Prostate gland (tissue), 2 donors: ENCODE measurements at regions not wholly inside any gene's neighbourhood (a gene's known extent, or its start where the extent isn't known, plus 50 kb on each side); places are given as distances from the start of the nearest gene placed in this dataset.

Experiments
- DNase-seq: peaks from one replicate; pipeline ENCODE4 v3.0.0-alpha.2; 2019; ENCODE audit warnings: low spot score
- H3K27ac ChIP-seq, 2 donors: fragments of 200-600 bp; sonication (generic); 2 replicates each; pipeline ENCODE4 v1.5.1; 2017 to 2019
- H3K27me3 ChIP-seq: fragments of 200-600 bp; sonication (generic); replicated peaks from 2 replicates; pipeline ENCODE4 v1.5.1; 2019; ENCODE audit not compliant: insufficient read depth
- H3K36me3 ChIP-seq, 2 donors: fragments of 200-600 bp; sonication (generic); 1 replicate in 1 of 2; 2 replicates in 1 of 2; pipeline versions ENCODE4 v1.5.1 to v1.8.1; 2017 to 2019
- H3K4me1 ChIP-seq: fragments of 200-600 bp; sonication (generic); replicated peaks from 2 replicates; pipeline ENCODE4 v1.5.1; 2019
- H3K4me3 ChIP-seq, 2 donors: fragments of 200-600 bp; sonication (generic); 2 replicates each; pipeline ENCODE4 v1.5.1; 2017 to 2019
- H3K9me3 ChIP-seq: fragments of 200-600 bp; sonication (generic); 2 replicates; pipeline ENCODE4 v1.5.1; 2017
- POLR2A ChIP-seq: fragments of 450-650 bp; IDR thresholded peaks from one replicate; pipeline ENCODE4 v1.6.1; 2016; ENCODE audit warnings: antibody characterized with exemption, mild to moderate bottlenecking
- POLR2AphosphoS5 ChIP-seq: sonication (generic); formaldehyde crosslinking; IDR thresholded peaks from one replicate; pipeline ENCODE4 v1.6.1; 2017; ENCODE audit warnings: antibody characterized with exemption
- WGBS: methylation state at CpG from one replicate; pipeline ENCODE4 v1.1.5; 2018; 5-methylcytosine and 5-hydroxymethylcytosine counted together
- intact Hi-C: fragments of 100-400 bp; cut with DNase I; formaldehyde crosslinking; loops from one replicate; pipeline ENCODE4 v1.14.2; 2022
- TF ChIP-seq, protein P1 (sequence below), 4 experiments: fragments of 200-600 bp in 2 of 4; fragments of 450-650 bp in 2 of 4; sonication (generic) in 2 of 4; IDR thresholded peaks; 1 replicate in 3 of 4; 2 replicates in 1 of 4; pipeline ENCODE4 v1.5.1; 2016 to 2019; ENCODE audit warnings: antibody characterized with exemption in 4 of 4, mild to moderate bottlenecking in 2 of 4, moderate library complexity in 2 of 4

DNA sequence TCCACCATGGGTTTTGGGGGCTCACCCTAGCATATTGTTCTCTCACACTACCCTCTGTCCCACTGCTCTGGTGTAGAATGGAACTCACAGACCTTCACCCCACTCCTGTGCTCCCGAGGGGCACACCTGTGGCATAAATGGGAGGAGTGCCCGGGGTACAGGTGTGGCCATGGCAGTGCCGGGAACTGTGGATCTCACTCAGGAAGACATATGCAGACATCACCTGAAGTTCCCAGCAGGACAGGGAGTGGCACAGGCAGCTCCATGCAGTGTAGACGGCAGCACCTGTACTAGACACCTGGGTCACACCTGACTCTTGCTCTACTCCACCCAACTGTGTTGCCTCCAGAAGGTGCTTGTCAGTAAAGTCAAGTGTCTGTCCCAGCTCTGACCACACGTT, 57.6 kb upstream of the MRPS22 start:
- intact Hi-C loops: no loop called here
- WGBS: 83% methylated on average over 5 of the region's 5 CpGs
- no peak for DNase-seq

DNA sequence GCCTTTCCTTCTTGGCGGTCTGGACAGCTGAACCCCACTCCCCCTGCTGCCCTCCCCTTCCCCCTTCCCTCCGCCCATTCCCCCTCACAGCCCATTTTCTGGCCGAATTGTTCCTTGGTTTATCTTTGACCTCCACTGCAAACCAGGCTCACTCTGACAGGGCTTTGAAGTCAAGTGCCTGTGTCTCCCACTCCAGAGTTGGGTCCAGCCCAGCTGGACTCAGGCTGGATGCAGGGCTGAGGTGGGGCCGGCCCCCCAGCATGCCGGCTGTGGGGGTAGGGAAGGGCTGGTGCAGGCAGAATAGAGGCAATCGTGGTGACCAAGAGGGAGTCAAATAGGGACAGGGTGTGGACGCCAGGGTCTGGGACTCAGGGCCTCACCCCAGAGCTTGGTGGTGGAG, 57.0 kb upstream of the MRPS22 start:
- no peak for DNase-seq
- H3K27ac ChIP-seq: no peak overlapping the region
- 82% methylated on average over 7 of the region's 7 CpGs for WGBS
- intact Hi-C loops: no loop called here
- no peaks in the 10 kb centered on the region for H3K9me3 ChIP-seq
- H3K36me3 ChIP-seq: no peaks in the 10 kb centered on the region
- TF ChIP-seq POLR2AphosphoS5 (no peak), POLR2A (no peak)
- TF ChIP-seq, protein P1, sequence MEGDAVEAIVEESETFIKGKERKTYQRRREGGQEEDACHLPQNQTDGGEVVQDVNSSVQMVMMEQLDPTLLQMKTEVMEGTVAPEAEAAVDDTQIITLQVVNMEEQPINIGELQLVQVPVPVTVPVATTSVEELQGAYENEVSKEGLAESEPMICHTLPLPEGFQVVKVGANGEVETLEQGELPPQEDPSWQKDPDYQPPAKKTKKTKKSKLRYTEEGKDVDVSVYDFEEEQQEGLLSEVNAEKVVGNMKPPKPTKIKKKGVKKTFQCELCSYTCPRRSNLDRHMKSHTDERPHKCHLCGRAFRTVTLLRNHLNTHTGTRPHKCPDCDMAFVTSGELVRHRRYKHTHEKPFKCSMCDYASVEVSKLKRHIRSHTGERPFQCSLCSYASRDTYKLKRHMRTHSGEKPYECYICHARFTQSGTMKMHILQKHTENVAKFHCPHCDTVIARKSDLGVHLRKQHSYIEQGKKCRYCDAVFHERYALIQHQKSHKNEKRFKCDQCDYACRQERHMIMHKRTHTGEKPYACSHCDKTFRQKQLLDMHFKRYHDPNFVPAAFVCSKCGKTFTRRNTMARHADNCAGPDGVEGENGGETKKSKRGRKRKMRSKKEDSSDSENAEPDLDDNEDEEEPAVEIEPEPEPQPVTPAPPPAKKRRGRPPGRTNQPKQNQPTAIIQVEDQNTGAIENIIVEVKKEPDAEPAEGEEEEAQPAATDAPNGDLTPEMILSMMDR (IDR thresholded peaks at IDR 0.05): no peak
- no peaks in the 10 kb centered on the region for H3K27me3 ChIP-seq
- no peaks in the 10 kb centered on the region for H3K4me1 ChIP-seq
- no peak overlapping the region for H3K4me3 ChIP-seq

More for the DNA sequence above, 57.6 kb upstream of the MRPS22 start:
- Histone ChIP-seq H3K4me1 (no peaks in the 10 kb centered on the region), H3K9me3 (no peaks in the 10 kb centered on the region), H3K36me3 (no peaks in the 10 kb centered on the region), H3K27me3 (no peaks in the 10 kb centered on the region), H3K4me3 (no peak overlapping the region), H3K27ac (no peak overlapping the region)
- TF ChIP-seq POLR2A: no peak
- TF ChIP-seq, protein P1 (IDR thresholded peaks at IDR 0.05): no peak
- TF ChIP-seq POLR2AphosphoS5: no peak

DNA sequence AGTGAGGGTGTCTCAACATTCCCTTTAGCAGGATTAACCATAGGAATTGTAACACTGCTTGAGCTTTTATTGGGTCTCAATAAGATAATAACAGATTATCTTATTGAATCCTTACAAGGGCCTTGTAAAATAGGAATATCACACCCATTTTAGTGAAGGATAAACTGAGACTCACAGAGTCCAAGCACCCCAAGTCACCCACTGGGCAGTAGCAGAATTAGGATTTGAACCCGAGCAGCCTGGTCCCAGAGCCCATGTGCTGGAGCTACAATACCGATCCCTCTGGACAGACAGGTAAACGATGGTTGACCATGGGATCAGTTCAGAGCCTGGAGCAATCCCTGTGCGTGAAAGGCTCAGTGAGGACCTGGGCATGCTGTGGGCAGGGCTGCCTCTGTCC, 56.3 kb upstream of the MRPS22 start:
- H3K9me3 ChIP-seq: no peaks in the 10 kb centered on the region
- TF ChIP-seq POLR2A (no peak), POLR2AphosphoS5 (no peak)
- TF ChIP-seq, protein P1 (IDR thresholded peaks at IDR 0.05): no peak
- no peak for DNase-seq
- no peak overlapping the region for H3K27ac ChIP-seq
- H3K27me3 ChIP-seq: no peaks in the 10 kb centered on the region
- WGBS: 80% methylated on average over 4 of the region's 4 CpGs
- H3K4me1 ChIP-seq: no peaks in the 10 kb centered on the region
- intact Hi-C loops: no loop called here
- H3K36me3 ChIP-seq: no peaks in the 10 kb centered on the region
- H3K4me3 ChIP-seq: no peak overlapping the region

DNA sequence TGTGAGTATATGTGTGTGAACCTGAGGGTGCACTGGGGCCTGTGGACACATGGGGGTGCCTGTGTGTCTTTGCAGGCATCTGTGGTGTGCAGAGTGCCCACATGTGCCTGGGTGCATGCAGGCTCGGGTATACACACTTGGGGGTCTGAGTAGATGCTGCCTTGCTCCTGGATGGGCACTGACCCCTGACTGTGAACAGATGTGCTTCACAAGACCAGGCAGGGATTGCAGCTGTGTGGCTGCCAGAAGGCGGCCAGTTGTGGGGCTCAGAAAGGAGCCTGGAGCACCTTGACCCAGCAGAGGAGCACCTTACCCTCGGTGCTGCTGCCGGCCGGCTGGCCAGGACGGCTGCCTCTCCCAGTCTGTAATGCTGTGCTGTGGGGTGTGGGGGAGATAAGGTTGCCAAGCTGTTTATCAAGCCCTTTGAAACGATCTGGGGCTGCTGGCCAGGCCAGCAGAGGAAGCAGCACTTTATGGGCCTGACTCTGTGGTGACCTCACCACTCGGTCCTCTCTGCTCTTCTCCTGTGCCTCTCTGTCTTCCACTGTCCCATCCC, 55.5 kb upstream of the MRPS22 start:
- 39% methylated on average over 8 of the region's 8 CpGs for WGBS
- no peak overlapping the region for H3K27ac ChIP-seq
- no peak for DNase-seq
- H3K36me3 ChIP-seq: no peaks in the 10 kb centered on the region
- TF ChIP-seq, protein P1 (IDR thresholded peaks at IDR 0.05): peak in 1 of 4 experiments; percentile 24
- no peak for TF ChIP-seq POLR2AphosphoS5
- no peaks in the 10 kb centered on the region for H3K4me1 ChIP-seq
- no peaks in the 10 kb centered on the region for H3K9me3 ChIP-seq
- no peaks in the 10 kb centered on the region for H3K27me3 ChIP-seq
- no peak overlapping the region for H3K4me3 ChIP-seq
- intact Hi-C loops: no loop called here

DNA sequence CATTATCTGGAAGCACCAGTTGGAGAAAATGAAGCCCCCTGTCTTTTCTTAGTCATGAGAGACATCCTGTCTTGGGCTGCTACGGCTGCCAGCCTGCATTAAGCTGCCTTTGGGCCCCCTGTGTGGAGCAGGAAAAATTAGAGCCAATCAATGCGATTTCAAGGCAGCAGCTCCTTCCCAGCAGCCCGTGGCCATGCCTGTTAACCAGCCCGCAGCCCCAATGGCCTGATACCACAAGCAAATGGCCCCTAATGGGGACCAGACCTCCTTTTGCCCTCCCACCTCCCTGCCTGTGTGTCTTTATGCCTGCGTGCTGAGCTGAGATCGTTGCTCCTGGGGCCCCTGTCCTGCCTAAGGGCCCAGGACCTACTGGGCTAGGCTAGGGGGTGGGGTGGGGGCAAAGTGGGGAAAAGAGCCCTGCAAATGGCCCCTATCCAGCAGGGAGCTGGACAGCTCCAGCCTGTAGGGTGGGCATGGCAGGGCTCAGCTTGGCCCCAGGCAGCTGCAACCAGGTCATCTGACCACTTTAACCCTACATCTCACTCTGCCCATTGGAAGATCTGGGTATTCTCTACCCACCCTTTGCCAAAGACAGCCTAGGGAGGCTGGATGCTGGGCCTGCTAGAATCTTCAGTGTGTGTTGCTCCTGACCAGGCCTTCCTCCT, 53.8 kb upstream of the MRPS22 start:
- Histone ChIP-seq H3K4me3 (no peak overlapping the region), H3K9me3 (no peaks in the 10 kb centered on the region), H3K27ac (no peak overlapping the region), H3K36me3 (no peaks in the 10 kb centered on the region), H3K4me1 (no peaks in the 10 kb centered on the region), H3K27me3 (no peaks in the 10 kb centered on the region)
- WGBS: 91% methylated on average over 6 of the region's 6 CpGs
- TF ChIP-seq, protein P1 (IDR thresholded peaks at IDR 0.05): no peak
- TF ChIP-seq POLR2AphosphoS5 (no peak), POLR2A (no peak)
- intact Hi-C loops: no loop called here
- DNase-seq: no peak
